Endothelial cell of umbilical vein (primary cell): ENCODE measurements at regions not wholly inside any gene's neighbourhood (a gene's known extent, or its start where the extent isn't known, plus 50 kb on each side); places are given as distances from the start of the nearest gene placed in this dataset.

ENCODE experiments used
- BruUV-seq: library from RNA; stranded (reverse); fragments of 400-500 nt; replicated peaks from 2 replicates; lab custom pipeline; 2021; lab: Mats Ljungman, UMichigan
- CTCF ChIA-PET: fragments of 300-600, 350-600 bp; sonication (Branson Sonifier 250); formaldehyde crosslinking; loops from one replicate; lab custom pipeline; 2021; ENCODE audit warnings: antibody characterized with exemption, inconsistent platforms; lab: Charles Lee
- POLR2A ChIA-PET: fragments of 300-600, 350-600 bp; sonication (Branson Sonifier 250); formaldehyde crosslinking; loops from one replicate; lab custom pipeline; 2021; ENCODE audit warnings: antibody characterized with exemption, inconsistent platforms; lab: Charles Lee
- DNase-seq: peaks from one replicate; pipeline ENCODE4 v3.0.0-alpha.2; 2011; ENCODE audit warnings: low read depth, low spot score
- FAIRE-seq: peaks from 2 replicates; lab custom pipeline; 2011; peaks lifted over from hg19 to GRCh38; lab: Jason Lieb, UNC
- H2AFZ ChIP-seq: 2 replicates; pipeline ENCODE4 v1.6.0; 2012; ENCODE audit warnings: low read depth, low read length, control low read depth, inconsistent platforms
- H3K27ac ChIP-seq: 2 replicates; pipeline ENCODE4 v1.5.1; 2011; ENCODE audit warnings: low read depth, mild to moderate bottlenecking, control low read depth, low read length, moderate library complexity; ENCODE audit not compliant: insufficient read depth
- H3K27me3 ChIP-seq, 2 experiments: 2 replicates each; pipeline versions ENCODE4 v1.6.0 to v1.6.1; 2011; ENCODE audit warnings: low read length in 2 of 2, mixed read lengths in 1 of 2; ENCODE audit not compliant: control insufficient read depth in 2 of 2, insufficient read depth in 2 of 2
- H3K36me3 ChIP-seq, 2 experiments: 2 replicates in 1 of 2; 3 replicates in 1 of 2; pipeline ENCODE4 v1.5.1; 2011; ENCODE audit warnings: low read length in 2 of 2, mild to moderate bottlenecking in 1 of 2, moderate library complexity in 1 of 2; ENCODE audit not compliant: control insufficient read depth in 2 of 2, insufficient read depth in 2 of 2; ENCODE audit errors: extremely low read depth in 1 of 2
- H3K4me1 ChIP-seq: 3 replicates; pipeline ENCODE4 v1.5.1; 2011; ENCODE audit warnings: mild to moderate bottlenecking, low read length; ENCODE audit not compliant: control insufficient read depth, insufficient read depth; ENCODE audit errors: extremely low read depth
- H3K4me2 ChIP-seq: 2 replicates; pipeline ENCODE4 v1.6.1; 2011; ENCODE audit warnings: low read length, control low read depth, mixed read lengths; ENCODE audit not compliant: insufficient read depth
- H3K4me3 ChIP-seq, 3 experiments: fragments of 200-600 bp in 1 of 3; sonication (generic), shearing (Covaris generic) in 1 of 3; replicated peaks in 1 of 3; 2 replicates each; pipeline ENCODE4 v1.5.1; 2011 to 2016; ENCODE audit warnings: control low read depth in 3 of 3, low read length in 3 of 3, mild to moderate bottlenecking in 2 of 3, inconsistent platforms in 1 of 3, low read depth in 1 of 3, moderate library complexity in 1 of 3; ENCODE audit not compliant: insufficient read depth in 1 of 3
- H3K79me2 ChIP-seq: 2 replicates; pipeline ENCODE4 v1.6.0; 2012; ENCODE audit warnings: low read length, inconsistent platforms; ENCODE audit not compliant: control insufficient read depth, insufficient read depth
- H3K9ac ChIP-seq: replicated peaks from 2 replicates; pipeline ENCODE3; 2011; ENCODE audit warnings: low read length, control low read depth; ENCODE audit not compliant: insufficient read depth; ENCODE audit errors: extremely low read depth
- H3K9me1 ChIP-seq: replicated peaks from 3 replicates; pipeline ENCODE4 v1.6.0; 2011; ENCODE audit warnings: mild to moderate bottlenecking, low read length; ENCODE audit not compliant: control insufficient read depth, insufficient read depth; ENCODE audit errors: extremely low read depth
- H3K9me3 ChIP-seq: replicated peaks from 2 replicates; pipeline ENCODE4 v1.5.1; 2012; ENCODE audit warnings: low read length, inconsistent platforms; ENCODE audit not compliant: control insufficient read depth, insufficient read depth
- H4K20me1 ChIP-seq: replicated peaks from 2 replicates; pipeline ENCODE3; 2011; ENCODE audit warnings: mild to moderate bottlenecking, low read length; ENCODE audit not compliant: control insufficient read depth, insufficient read depth; ENCODE audit errors: extremely low read depth
- CTCF ChIP-seq, 2 donors: IDR thresholded peaks; 1 replicate in 1 of 2; 2 replicates in 1 of 2; pipeline ENCODE4 v1.5.1; 2011; ENCODE audit warnings: low read length in 2 of 2, mild to moderate bottlenecking in 2 of 2, moderate library complexity in 2 of 2, control low read depth in 1 of 2, inconsistent platforms in 1 of 2, low read depth in 1 of 2; ENCODE audit not compliant: insufficient read depth in 1 of 2; ENCODE audit errors: extremely low read depth in 1 of 2
- EZH2 ChIP-seq: IDR thresholded peaks from 2 replicates; pipeline ENCODE4 v1.6.1; 2012; ENCODE audit warnings: borderline replicate concordance, low read depth, mild to moderate bottlenecking, moderate library complexity, low read length, inconsistent platforms; ENCODE audit not compliant: severe bottlenecking
- FOS ChIP-seq: IDR thresholded peaks from 2 replicates; pipeline ENCODE4 v1.6.1; 2011; ENCODE audit warnings: mild to moderate bottlenecking, low read length, moderate library complexity, borderline replicate concordance; ENCODE audit not compliant: insufficient read depth
- GATA2 ChIP-seq: IDR thresholded peaks from 2 replicates; pipeline ENCODE4 v1.7.0; 2011; ENCODE audit warnings: low read depth, mild to moderate bottlenecking, moderate library complexity, mixed read lengths, low read length; ENCODE audit not compliant: insufficient read length, insufficient read depth
- JUN ChIP-seq: IDR thresholded peaks from 2 replicates; pipeline ENCODE4 v1.6.1; 2011; ENCODE audit warnings: borderline replicate concordance, low read depth; ENCODE audit not compliant: insufficient read length, insufficient read depth
- MYC ChIP-seq: IDR thresholded peaks from one replicate; pipeline ENCODE4 v1.6.1; 2011; ENCODE audit warnings: mild to moderate bottlenecking, low read depth, low read length
- POLR2A ChIP-seq: IDR thresholded peaks from 2 replicates; pipeline ENCODE4 v1.6.1; 2012; ENCODE audit warnings: low read depth, mild to moderate bottlenecking, control low read depth, low read length
- POLR2AphosphoS5 ChIP-seq: IDR thresholded peaks from 2 replicates; pipeline ENCODE4 v1.6.1; 2012; ENCODE audit warnings: low read depth, mild to moderate bottlenecking, control low read depth, low read length, moderate library complexity; ENCODE audit not compliant: insufficient read depth
- dilution Hi-C: fragments of 300-500 bp; cut with MboI; formaldehyde crosslinking; loops from one replicate; pipeline ENCODE4 v1.15.0; 2019; ENCODE audit warnings: low sequenced_read_pairs; ENCODE audit not compliant: extremely low pct_ligation_motif_present
- intact Hi-C: fragments of 100-400 bp; cut with micrococcal nuclease; formaldehyde crosslinking; loops from one replicate; pipeline ENCODE4 v1.10.0; 2022
- TF ChIP-seq, protein P1 (sequence below): IDR thresholded peaks from 2 replicates; pipeline ENCODE4 v1.6.1; 2011; ENCODE audit not compliant: insufficient read depth, insufficient read length

DNA sequence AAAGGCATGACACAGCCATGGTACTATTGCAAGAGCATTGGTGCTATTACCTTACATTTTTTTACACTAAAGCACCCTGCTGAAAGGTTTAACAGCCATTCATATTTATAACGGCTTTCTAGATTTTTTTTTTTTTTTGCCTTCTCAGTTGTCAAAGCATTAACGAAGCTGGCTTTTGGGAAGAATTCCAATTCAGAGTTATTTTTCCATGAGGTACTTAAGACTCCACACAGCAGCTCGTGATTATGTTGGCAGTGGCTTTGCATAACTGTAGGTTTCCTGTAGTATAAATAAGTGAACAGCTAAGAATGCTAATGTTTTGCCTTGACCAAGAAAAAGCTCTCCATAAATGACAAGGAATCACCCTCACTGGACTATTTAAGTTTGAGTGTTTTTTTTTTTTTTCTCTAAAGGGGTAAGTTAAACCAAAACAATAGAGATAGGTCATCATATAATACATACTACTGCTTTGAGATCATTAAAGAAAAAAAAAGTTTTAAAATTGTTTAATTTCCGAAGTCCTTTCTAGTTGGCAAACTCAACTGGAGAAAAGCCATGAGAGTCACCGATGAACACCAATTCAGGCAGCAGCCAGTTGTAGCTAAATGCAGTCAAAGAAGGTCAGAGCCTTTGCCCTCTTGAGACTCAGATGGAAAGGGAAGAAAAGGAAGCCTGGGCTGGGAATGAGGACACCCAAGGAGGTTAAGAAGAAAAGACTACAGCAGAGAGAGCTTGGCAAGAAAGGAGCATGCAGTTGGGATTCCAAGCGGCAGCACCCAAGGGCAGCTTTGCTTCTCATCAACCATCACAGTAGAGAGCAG lies 187.4 kb upstream of the NCKAP5 start:
- TF ChIP-seq POLR2AphosphoS5 (no peak), GATA2 (no peak), MYC (no peak), CTCF (IDR thresholded peaks at IDR 0.05; ENCODE audit: extremely low read depth in 1 of 2, insufficient read depth in 1 of 2, low read depth in 1 of 2, low read length in 2 of 2) (no peak), POLR2A (no peak), EZH2 (no peak), JUN (no peak), FOS (no peak)
- TF ChIP-seq, protein P1, sequence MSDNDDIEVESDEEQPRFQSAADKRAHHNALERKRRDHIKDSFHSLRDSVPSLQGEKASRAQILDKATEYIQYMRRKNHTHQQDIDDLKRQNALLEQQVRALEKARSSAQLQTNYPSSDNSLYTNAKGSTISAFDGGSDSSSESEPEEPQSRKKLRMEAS, result no peak
- BruUV-seq, result no TSS peak
- no peak overlapping the region for H2AFZ ChIP-seq
- H3K79me2 ChIP-seq, result no peaks in the 10 kb centered on the region
- H3K4me3 ChIP-seq, result no peak overlapping the region
- no peak overlapping the region for H3K9ac ChIP-seq
- no peak for FAIRE-seq
- ChIA-PET CTCF (interaction anchor here (0.7 to 2.2 kb wide), 4 partner anchors 24 to 585 kb away, joined by 3 to 10 read pairs (median 4); no protein-coding TSS in a partner anchor), POLR2A (no interaction called here)
- H3K4me2 ChIP-seq, result no peak overlapping the region
- H3K4me1 ChIP-seq, result no peaks in the 10 kb centered on the region
- H3K36me3 ChIP-seq, result no peaks in the 10 kb centered on the region
- dilution Hi-C loops, result no loop called here
- intact Hi-C loops, result no loop called here
- no peaks in the 10 kb centered on the region for H4K20me1 ChIP-seq
- no peaks in the 10 kb centered on the region for H3K27me3 ChIP-seq
- no peak overlapping the region for H3K27ac ChIP-seq
- H3K9me1 ChIP-seq, result no peaks in the 10 kb centered on the region
- DNase-seq, result peak; percentile 94
- H3K9me3 ChIP-seq, result no peaks in the 10 kb centered on the region
